ENCODE measurements at regions not wholly inside any gene's neighbourhood (a gene's known extent, or its start where the extent isn't known, plus 50 kb on each side); places are given as distances from the start of the nearest gene placed in this dataset.

DNA sequence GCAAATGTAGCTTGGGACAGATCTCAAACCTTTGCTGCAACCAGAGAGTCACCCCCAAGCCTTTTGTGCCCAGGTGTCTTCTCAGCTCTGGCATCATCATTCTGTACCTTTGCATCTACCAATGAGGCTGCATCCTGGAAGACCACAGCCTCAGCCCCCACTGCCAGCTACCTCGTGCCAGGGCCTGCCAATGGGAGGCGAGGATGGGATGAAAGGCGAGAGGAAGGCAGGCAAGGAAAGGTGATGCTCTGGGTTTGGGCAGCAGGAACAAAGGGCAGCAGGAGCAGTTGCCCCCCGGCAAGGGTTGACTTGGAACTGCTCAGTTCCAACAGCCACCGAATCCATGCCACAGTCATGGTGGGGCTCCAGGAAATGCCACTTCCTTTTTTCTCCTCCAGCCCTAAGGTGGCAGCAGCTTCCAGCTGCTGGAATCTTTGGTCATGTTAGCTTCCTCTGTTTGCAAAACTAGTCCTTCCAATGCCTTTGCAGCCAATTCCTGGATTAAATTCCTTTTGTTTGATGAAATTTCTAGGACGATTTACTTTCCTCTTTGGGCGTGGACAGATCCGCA is 651.6 kb downstream of the NPHP4 start:
- Mint-ChIP-seq H3K4me3 (no peak overlapping the region), H3K27me3 (ENCODE audit: insufficient read depth, low read depth, poor library complexity) (peaks cover 6% of the 10 kb centered on the region), H3K4me1 (no peaks in the 10 kb centered on the region; the same call in 2 of the 3 replicates), H3K9me3 (peaks cover 10% of the 10 kb centered on the region; the same call in 2 of the 3 replicates), H3K36me3 (ENCODE audit: low read depth) (no peaks in the 10 kb centered on the region), H3K27ac (no peak overlapping the region)
- DNase-seq (ENCODE audit: low spot score) (no peak), ATAC-seq (no peak)
- no peaks in the 10 kb centered on the region for H3F3A ChIP-seq (replicated peaks; ENCODE audit: low read depth)
- H4K20me1 ChIP-seq (replicated peaks; ENCODE audit: insufficient read depth): no peaks in the 10 kb centered on the region
- H3K4me2 ChIP-seq: no peak overlapping the region
- TF ChIP-seq NANOG (IDR thresholded peaks at IDR 0.05; ENCODE audit: borderline replicate concordance) (no peak), STAT1 (IDR thresholded peaks at IDR 0.05; ENCODE audit: unreplicated experiment) (no peak), JUNB (IDR thresholded peaks at IDR 0.05; ENCODE audit: unreplicated experiment) (no peak), ZNF331 (CRISPR knock-in tag; IDR thresholded peaks at IDR 0.05; ENCODE audit: low read depth) (no peak), CREB1 (CRISPR knock-in tag; IDR thresholded peaks at IDR 0.05; ENCODE audit: low read depth) (no peak), ZNF114 (CRISPR knock-in tag; IDR thresholded peaks at IDR 0.05) (no peak), POLR2AphosphoS5 (IDR thresholded peaks at IDR 0.05; ENCODE audit: low read depth) (no peak), EZH2phosphoT487 (IDR thresholded peaks at IDR 0.05; ENCODE audit: unreplicated experiment) (no peak), EZH2 (IDR thresholded peaks at IDR 0.05; ENCODE audit: low read depth, unreplicated experiment) (no peak)
- TF ChIP-seq, protein P1, sequence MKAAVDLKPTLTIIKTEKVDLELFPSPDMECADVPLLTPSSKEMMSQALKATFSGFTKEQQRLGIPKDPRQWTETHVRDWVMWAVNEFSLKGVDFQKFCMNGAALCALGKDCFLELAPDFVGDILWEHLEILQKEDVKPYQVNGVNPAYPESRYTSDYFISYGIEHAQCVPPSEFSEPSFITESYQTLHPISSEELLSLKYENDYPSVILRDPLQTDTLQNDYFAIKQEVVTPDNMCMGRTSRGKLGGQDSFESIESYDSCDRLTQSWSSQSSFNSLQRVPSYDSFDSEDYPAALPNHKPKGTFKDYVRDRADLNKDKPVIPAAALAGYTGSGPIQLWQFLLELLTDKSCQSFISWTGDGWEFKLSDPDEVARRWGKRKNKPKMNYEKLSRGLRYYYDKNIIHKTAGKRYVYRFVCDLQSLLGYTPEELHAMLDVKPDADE (IDR thresholded peaks at IDR 0.05): no peak
- TF ChIP-seq, protein P2, sequence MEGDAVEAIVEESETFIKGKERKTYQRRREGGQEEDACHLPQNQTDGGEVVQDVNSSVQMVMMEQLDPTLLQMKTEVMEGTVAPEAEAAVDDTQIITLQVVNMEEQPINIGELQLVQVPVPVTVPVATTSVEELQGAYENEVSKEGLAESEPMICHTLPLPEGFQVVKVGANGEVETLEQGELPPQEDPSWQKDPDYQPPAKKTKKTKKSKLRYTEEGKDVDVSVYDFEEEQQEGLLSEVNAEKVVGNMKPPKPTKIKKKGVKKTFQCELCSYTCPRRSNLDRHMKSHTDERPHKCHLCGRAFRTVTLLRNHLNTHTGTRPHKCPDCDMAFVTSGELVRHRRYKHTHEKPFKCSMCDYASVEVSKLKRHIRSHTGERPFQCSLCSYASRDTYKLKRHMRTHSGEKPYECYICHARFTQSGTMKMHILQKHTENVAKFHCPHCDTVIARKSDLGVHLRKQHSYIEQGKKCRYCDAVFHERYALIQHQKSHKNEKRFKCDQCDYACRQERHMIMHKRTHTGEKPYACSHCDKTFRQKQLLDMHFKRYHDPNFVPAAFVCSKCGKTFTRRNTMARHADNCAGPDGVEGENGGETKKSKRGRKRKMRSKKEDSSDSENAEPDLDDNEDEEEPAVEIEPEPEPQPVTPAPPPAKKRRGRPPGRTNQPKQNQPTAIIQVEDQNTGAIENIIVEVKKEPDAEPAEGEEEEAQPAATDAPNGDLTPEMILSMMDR (conservative IDR thresholded peaks at IDR 0.05; ENCODE audit: low read depth in 2 of 2): no peak
- TF ChIP-seq, protein P3, sequence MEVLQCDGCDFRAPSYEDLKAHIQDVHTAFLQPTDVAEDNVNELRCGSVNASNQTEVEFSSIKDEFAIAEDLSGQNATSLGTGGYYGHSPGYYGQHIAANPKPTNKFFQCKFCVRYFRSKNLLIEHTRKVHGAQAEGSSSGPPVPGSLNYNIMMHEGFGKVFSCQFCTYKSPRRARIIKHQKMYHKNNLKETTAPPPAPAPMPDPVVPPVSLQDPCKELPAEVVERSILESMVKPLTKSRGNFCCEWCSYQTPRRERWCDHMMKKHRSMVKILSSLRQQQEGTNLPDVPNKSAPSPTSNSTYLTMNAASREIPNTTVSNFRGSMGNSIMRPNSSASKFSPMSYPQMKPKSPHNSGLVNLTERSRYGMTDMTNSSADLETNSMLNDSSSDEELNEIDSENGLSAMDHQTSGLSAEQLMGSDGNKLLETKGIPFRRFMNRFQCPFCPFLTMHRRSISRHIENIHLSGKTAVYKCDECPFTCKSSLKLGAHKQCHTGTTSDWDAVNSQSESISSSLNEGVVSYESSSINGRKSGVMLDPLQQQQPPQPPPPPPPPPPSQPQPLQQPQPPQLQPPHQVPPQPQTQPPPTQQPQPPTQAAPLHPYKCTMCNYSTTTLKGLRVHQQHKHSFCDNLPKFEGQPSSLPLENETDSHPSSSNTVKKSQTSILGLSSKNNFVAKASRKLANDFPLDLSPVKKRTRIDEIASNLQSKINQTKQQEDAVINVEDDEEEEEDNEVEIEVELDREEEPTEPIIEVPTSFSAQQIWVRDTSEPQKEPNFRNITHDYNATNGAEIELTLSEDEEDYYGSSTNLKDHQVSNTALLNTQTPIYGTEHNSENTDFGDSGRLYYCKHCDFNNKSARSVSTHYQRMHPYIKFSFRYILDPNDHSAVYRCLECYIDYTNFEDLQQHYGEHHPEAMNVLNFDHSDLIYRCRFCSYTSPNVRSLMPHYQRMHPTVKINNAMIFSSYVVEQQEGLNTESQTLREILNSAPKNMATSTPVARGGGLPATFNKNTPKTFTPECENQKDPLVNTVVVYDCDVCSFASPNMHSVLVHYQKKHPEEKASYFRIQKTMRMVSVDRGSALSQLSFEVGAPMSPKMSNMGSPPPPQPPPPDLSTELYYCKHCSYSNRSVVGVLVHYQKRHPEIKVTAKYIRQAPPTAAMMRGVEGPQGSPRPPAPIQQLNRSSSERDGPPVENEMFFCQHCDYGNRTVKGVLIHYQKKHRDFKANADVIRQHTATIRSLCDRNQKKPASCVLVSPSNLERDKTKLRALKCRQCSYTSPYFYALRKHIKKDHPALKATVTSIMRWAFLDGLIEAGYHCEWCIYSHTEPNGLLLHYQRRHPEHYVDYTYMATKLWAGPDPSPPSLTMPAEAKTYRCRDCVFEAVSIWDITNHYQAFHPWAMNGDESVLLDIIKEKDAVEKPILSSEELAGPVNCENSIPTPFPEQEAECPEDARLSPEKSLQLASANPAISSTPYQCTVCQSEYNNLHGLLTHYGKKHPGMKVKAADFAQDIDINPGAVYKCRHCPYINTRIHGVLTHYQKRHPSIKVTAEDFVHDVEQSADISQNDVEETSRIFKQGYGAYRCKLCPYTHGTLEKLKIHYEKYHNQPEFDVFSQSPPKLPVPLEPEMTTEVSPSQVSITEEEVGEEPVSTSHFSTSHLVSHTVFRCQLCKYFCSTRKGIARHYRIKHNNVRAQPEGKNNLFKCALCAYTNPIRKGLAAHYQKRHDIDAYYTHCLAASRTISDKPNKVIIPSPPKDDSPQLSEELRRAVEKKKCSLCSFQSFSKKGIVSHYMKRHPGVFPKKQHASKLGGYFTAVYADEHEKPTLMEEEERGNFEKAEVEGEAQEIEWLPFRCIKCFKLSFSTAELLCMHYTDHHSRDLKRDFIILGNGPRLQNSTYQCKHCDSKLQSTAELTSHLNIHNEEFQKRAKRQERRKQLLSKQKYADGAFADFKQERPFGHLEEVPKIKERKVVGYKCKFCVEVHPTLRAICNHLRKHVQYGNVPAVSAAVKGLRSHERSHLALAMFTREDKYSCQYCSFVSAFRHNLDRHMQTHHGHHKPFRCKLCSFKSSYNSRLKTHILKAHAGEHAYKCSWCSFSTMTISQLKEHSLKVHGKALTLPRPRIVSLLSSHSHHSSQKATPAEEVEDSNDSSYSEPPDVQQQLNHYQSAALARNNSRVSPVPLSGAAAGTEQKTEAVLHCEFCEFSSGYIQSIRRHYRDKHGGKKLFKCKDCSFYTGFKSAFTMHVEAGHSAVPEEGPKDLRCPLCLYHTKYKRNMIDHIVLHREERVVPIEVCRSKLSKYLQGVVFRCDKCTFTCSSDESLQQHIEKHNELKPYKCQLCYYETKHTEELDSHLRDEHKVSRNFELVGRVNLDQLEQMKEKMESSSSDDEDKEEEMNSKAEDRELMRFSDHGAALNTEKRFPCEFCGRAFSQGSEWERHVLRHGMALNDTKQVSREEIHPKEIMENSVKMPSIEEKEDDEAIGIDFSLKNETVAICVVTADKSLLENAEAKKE (CRISPR knock-in tag; IDR thresholded peaks at IDR 0.05): no peak
- TF ChIP-seq, protein P4, sequence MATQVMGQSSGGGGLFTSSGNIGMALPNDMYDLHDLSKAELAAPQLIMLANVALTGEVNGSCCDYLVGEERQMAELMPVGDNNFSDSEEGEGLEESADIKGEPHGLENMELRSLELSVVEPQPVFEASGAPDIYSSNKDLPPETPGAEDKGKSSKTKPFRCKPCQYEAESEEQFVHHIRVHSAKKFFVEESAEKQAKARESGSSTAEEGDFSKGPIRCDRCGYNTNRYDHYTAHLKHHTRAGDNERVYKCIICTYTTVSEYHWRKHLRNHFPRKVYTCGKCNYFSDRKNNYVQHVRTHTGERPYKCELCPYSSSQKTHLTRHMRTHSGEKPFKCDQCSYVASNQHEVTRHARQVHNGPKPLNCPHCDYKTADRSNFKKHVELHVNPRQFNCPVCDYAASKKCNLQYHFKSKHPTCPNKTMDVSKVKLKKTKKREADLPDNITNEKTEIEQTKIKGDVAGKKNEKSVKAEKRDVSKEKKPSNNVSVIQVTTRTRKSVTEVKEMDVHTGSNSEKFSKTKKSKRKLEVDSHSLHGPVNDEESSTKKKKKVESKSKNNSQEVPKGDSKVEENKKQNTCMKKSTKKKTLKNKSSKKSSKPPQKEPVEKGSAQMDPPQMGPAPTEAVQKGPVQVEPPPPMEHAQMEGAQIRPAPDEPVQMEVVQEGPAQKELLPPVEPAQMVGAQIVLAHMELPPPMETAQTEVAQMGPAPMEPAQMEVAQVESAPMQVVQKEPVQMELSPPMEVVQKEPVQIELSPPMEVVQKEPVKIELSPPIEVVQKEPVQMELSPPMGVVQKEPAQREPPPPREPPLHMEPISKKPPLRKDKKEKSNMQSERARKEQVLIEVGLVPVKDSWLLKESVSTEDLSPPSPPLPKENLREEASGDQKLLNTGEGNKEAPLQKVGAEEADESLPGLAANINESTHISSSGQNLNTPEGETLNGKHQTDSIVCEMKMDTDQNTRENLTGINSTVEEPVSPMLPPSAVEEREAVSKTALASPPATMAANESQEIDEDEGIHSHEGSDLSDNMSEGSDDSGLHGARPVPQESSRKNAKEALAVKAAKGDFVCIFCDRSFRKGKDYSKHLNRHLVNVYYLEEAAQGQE (IDR thresholded peaks at IDR 0.05; ENCODE audit: unreplicated experiment): no peak
- no peaks in the 10 kb centered on the region; the same call in 1 of the 2 replicates for H3K36me3 ChIP-seq (ENCODE audit: insufficient read depth)
- no peak overlapping the region for H2AFZ ChIP-seq
- no peaks in the 10 kb centered on the region for H3K27me3 ChIP-seq (ENCODE audit: insufficient read depth)
- H3K4me1 ChIP-seq (ENCODE audit: insufficient read depth): no peaks in the 10 kb centered on the region
- no peaks in the 10 kb centered on the region for H3K9me2 ChIP-seq (ENCODE audit: insufficient read depth)
- H3K79me2 ChIP-seq (replicated peaks; ENCODE audit: insufficient read depth): no peaks in the 10 kb centered on the region
- no peak overlapping the region for H3K27ac ChIP-seq (ENCODE audit: low read depth)
- no peak overlapping the region for H3K4me3 ChIP-seq
